ENCODE measurements at regions not wholly inside any gene's neighbourhood (a gene's known extent, or its start where the extent isn't known, plus 50 kb on each side); places are given as distances from the start of the nearest gene placed in this dataset.

GRCh38 chr7:12785473-12785872 is 98.0 kb downstream of the ARL4A start:
- no peak for DNase-seq

- DNase-seq, result no peak
Observed at GRCh38 chr7:12786494-12786893, 99.1 kb downstream of the ARL4A start.

GRCh38 chr7:12788171-12788570 is 100.7 kb downstream of the ARL4A start:
- DNase-seq, result no peak

GRCh38 chr7:12788591-12788990 is 101.2 kb downstream of the ARL4A start:
- DNase-seq, result no peak

- DNase-seq, result no peak
Observed at GRCh38 chr7:12794722-12795302, 107.4 kb downstream of the ARL4A start.

- DNase-seq, result no peak
Observed at GRCh38 chr7:12796397-12797127, 109.1 kb downstream of the ARL4A start.

- no peak for DNase-seq
Observed at GRCh38 chr7:12800486-12800885, 113.1 kb downstream of the ARL4A start.

GRCh38 chr7:12801107-12801506 is 113.7 kb downstream of the ARL4A start:
- no peak for DNase-seq

GRCh38 chr7:12802070-12802469 is 114.6 kb downstream of the ARL4A start:
- no peak for DNase-seq

GRCh38 chr7:12803542-12803941 is 116.1 kb downstream of the ARL4A start:
- no peak for DNase-seq

GRCh38 chr7:12805518-12805928 is 118.1 kb downstream of the ARL4A start:
- no peak for DNase-seq

- DNase-seq, result no peak
Observed at GRCh38 chr7:12805957-12806356, 118.5 kb downstream of the ARL4A start.

GRCh38 chr7:12809476-12809875 is 122.0 kb downstream of the ARL4A start:
- DNase-seq, result no peak

- no peak for DNase-seq
Observed at GRCh38 chr7:12812111-12812510, 124.7 kb downstream of the ARL4A start.

- DNase-seq, result no peak
Observed at GRCh38 chr7:12814107-12814506, 126.7 kb downstream of the ARL4A start.

GRCh38 chr7:12814828-12815227 is 127.4 kb downstream of the ARL4A start:
- no peak for DNase-seq

GRCh38 chr7:12815426-12815825 is 128.0 kb downstream of the ARL4A start:
- DNase-seq, result no peak

GRCh38 chr7:12815871-12816270 is 128.4 kb downstream of the ARL4A start:
- no peak for DNase-seq

GRCh38 chr7:12820777-12821176 is 133.3 kb downstream of the ARL4A start:
- no peak for DNase-seq

- DNase-seq, result no peak
Observed at GRCh38 chr7:12821746-12822145, 134.3 kb downstream of the ARL4A start.

- DNase-seq, result no peak
Observed at GRCh38 chr7:12826079-12826478, 138.6 kb downstream of the ARL4A start.

GRCh38 chr7:12827219-12827821 is 139.9 kb downstream of the ARL4A start:
- no peak for DNase-seq

- DNase-seq, result no peak
Observed at GRCh38 chr7:12827920-12828319, 140.5 kb downstream of the ARL4A start.

GRCh38 chr7:12831024-12831423 is 143.6 kb downstream of the ARL4A start:
- no peak for DNase-seq

- DNase-seq, result no peak
Observed at GRCh38 chr7:12833829-12834228, 146.4 kb downstream of the ARL4A start.
